ENCODE measurements at regions not wholly inside any gene's neighbourhood (a gene's known extent, or its start where the extent isn't known, plus 50 kb on each side); places are given as distances from the start of the nearest gene placed in this dataset. TPM values are rescaled to one million over a fixed set of nuclear protein-coding genes. Genes with fewer than 3 reads are reported as not detected.
A peak's percentile ranks its signal among the peaks of the same experiment; 100 is the strongest.
"Not testable (repeated sequence)": the region's sequence is repeated elsewhere in the genome, so short reads cannot be mapped to it uniquely, and the experiment has no call there.

DNA sequence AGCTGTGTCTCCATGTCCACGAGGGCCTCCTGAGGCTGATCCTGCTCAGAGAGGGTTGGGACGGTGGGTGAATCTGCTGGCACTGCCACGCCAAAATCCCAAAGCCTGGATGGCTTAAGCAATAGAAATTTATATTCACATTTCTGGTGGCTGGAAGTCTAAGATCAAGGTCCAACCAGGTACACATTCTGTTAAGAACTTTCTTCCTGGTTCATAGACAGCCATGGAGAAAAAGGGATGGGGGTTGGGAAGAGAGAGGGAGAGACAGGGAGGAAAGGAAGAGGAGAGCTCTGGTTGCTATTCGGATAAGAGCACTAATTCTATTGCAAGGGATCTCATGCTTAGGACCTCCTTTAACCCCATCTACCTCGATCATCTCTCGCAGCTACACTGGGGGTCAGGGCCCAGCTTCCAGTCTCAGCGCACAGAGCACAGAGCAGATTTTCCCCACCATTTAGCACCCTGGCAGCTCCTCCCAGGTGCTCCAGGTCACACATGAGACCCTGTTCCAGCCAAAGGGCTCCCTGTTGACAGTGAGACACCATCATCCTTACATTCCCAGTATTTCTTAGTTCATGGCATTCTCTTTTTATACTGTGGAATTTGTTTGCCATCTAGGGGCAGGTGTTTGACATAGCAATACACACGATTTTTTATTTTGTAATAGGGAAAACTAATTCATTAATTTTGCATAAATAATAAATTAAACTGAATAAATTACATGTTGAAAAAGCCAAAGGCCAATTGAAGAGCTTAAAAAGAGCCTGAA lies 615.6 kb downstream of the RPIA start:
- not testable (repeated sequence) for H3K27ac ChIP-seq (ENCODE audit: low read length); H3K4me3 ChIP-seq (ENCODE audit: low read length); H3K9me2 ChIP-seq (replicated peaks; ENCODE audit: insufficient read depth, low read length); H4K20me1 ChIP-seq (ENCODE audit: insufficient read depth, low read depth, low read length); H3K36me3 ChIP-seq (ENCODE audit: insufficient read depth, low read length); H3K9ac ChIP-seq (ENCODE audit: low read length); H3K9me3 ChIP-seq (ENCODE audit: low read length); H3K4me2 ChIP-seq (ENCODE audit: low read depth, low read length, poor library complexity, severe bottlenecking); H2AFZ ChIP-seq (ENCODE audit: low read length); H3K4me1 ChIP-seq (ENCODE audit: low read length); H3K27me3 ChIP-seq (ENCODE audit: low read length); H3K79me2 ChIP-seq (ENCODE audit: low read length)
- peak; percentile 40 for DNase-seq

DNA sequence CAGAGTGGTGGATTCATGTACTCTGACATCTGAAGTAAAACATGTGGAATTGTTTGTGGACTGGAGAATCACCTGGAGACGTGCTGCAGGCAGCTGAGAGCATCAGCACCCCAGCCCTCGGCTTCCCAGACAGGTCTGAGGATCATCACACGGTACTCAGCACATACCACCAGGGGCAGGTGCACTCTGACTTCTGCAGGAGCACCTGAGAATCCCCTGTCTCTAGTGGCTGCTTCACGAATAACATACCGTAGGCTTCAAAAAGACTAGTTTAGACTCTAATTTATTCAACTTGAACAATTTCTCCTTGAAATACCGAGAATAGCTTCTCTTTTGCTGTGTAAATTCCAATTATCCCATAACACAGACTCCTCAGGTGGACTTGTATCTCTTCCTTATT lies 627.5 kb downstream of the RPIA start:
- not testable (repeated sequence) for H3K4me1 ChIP-seq (ENCODE audit: low read length); H3K4me3 ChIP-seq (ENCODE audit: low read length); H4K20me1 ChIP-seq (ENCODE audit: insufficient read depth, low read depth, low read length); H3K9me2 ChIP-seq (replicated peaks; ENCODE audit: insufficient read depth, low read length); H3K9me3 ChIP-seq (ENCODE audit: low read length); H3K4me2 ChIP-seq (ENCODE audit: low read depth, low read length, poor library complexity, severe bottlenecking); H3K36me3 ChIP-seq (ENCODE audit: insufficient read depth, low read length); DNase-seq; H3K27me3 ChIP-seq (ENCODE audit: low read length); H3K79me2 ChIP-seq (ENCODE audit: low read length); H2AFZ ChIP-seq (ENCODE audit: low read length); H3K27ac ChIP-seq (ENCODE audit: low read length); H3K9ac ChIP-seq (ENCODE audit: low read length)

DNA sequence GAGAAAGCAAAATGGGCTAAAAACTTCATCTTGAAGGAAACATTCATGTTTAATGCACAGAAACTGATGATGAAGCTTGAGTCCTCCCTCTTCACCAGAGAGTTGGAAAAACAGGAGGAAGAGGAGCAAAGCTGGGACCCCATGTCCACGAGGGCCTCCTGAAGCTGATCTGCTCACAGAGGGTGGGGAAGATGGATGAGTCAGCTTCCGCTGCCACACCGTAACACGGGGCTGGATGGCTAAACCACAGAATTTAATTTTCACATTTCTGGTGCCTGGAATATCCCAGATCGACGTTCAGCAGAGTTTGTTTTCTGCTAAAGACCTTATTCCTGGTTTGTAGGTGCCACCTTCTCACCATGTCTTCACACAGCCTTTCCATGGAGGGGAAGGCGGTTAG lies 634.4 kb downstream of the RPIA start:
- H3K27me3 ChIP-seq (ENCODE audit: low read length); H3K9ac ChIP-seq (ENCODE audit: low read length); H3K4me1 ChIP-seq (ENCODE audit: low read length); H3K27ac ChIP-seq (ENCODE audit: low read length); H3K9me2 ChIP-seq (replicated peaks; ENCODE audit: insufficient read depth, low read length); H4K20me1 ChIP-seq (ENCODE audit: insufficient read depth, low read depth, low read length); H2AFZ ChIP-seq (ENCODE audit: low read length); H3K79me2 ChIP-seq (ENCODE audit: low read length); H3K4me3 ChIP-seq (ENCODE audit: low read length); H3K9me3 ChIP-seq (ENCODE audit: low read length); H3K4me2 ChIP-seq (ENCODE audit: low read depth, low read length, poor library complexity, severe bottlenecking); H3K36me3 ChIP-seq (ENCODE audit: insufficient read depth, low read length): not testable (repeated sequence)
- peak; percentile 25 for DNase-seq

DNA sequence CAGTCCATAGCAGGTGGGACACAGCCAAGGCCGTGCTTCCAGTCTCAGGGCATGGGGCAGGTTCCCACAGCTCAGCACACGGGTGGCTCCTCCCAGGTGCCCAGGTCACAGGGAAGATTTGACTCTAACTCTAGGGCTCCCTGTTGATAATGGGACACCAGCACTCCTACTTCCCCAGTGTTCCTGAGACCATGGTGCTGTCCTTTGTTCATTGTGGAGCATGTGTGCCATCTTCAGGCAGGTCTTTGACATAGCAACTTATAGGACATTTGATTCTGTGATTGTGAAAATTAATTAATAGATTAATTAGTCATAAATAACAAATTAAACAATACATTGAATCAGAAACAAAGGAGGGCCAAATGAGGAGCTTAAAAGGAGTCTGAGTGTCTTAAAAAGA lies 635.0 kb downstream of the RPIA start:
- not testable (repeated sequence) for H2AFZ ChIP-seq (ENCODE audit: low read length); H3K79me2 ChIP-seq (ENCODE audit: low read length); H3K27me3 ChIP-seq (ENCODE audit: low read length); H3K36me3 ChIP-seq (ENCODE audit: insufficient read depth, low read length); H3K4me3 ChIP-seq (ENCODE audit: low read length); H3K9me3 ChIP-seq (ENCODE audit: low read length); H3K9ac ChIP-seq (ENCODE audit: low read length); H3K4me2 ChIP-seq (ENCODE audit: low read depth, low read length, poor library complexity, severe bottlenecking); H3K9me2 ChIP-seq (replicated peaks; ENCODE audit: insufficient read depth, low read length); H3K4me1 ChIP-seq (ENCODE audit: low read length); H3K27ac ChIP-seq (ENCODE audit: low read length); H4K20me1 ChIP-seq (ENCODE audit: insufficient read depth, low read depth, low read length)
- peak; percentile 73 for DNase-seq

DNA sequence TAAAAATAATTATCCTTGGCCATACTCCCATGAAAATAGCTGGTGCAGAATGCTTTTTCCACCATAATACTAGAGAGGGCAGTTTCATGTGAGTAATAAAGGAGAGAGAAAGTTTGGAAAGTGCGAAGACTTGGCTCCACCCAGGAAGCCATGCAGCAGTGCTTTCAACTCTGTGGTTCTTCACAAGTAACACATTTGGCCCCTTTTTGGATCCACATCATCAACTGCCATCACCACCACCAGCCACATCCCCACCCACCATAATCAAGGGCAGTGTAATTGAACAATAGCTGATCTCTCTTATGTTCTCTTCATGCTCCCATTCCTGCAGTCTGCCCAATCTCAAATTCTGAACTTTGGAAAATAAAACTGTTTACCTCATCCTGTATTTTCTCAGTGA lies 637.3 kb downstream of the RPIA start:
- not testable (repeated sequence) for H3K36me3 ChIP-seq (ENCODE audit: insufficient read depth, low read length); H3K27me3 ChIP-seq (ENCODE audit: low read length); H3K27ac ChIP-seq (ENCODE audit: low read length); H3K9me3 ChIP-seq (ENCODE audit: low read length); H3K4me1 ChIP-seq (ENCODE audit: low read length); H3K9ac ChIP-seq (ENCODE audit: low read length); H3K9me2 ChIP-seq (replicated peaks; ENCODE audit: insufficient read depth, low read length); H2AFZ ChIP-seq (ENCODE audit: low read length); H3K4me3 ChIP-seq (ENCODE audit: low read length); DNase-seq; H3K4me2 ChIP-seq (ENCODE audit: low read depth, low read length, poor library complexity, severe bottlenecking); H4K20me1 ChIP-seq (ENCODE audit: insufficient read depth, low read depth, low read length); H3K79me2 ChIP-seq (ENCODE audit: low read length)

Small RNA genes in the stretch of these regions (small RNA-seq; reads per million reads assigned to genes)
- not detected for gene IGKJ1
- 1.3 reads per million, percentile 37 among the genes with 10 or more reads in this experiment for gene IGKJ3
- gene IGKJ4, result not detected
- not detected for gene IGKJ5
- gene IGKV1-35, result not detected
- not detected for gene IGKV2-19
- gene IGKV2-36, result not detected
- gene IGKV2-38, result not detected
- not detected for gene IGKV3-25
- gene IGKV7-3, result not detected
- not detected for gene MIR4436A
